Activated T-cell treated with anti-CD3 and anti-CD28 coated beads for 4 hours (primary cell): ENCODE measurements at regions not wholly inside any gene's neighbourhood (a gene's known extent, or its start where the extent isn't known, plus 50 kb on each side); places are given as distances from the start of the nearest gene placed in this dataset.
"Not testable (repeated sequence)": the region's sequence is repeated elsewhere in the genome, so short reads cannot be mapped to it uniquely, and the experiment has no call there.

Experiments used
- DNase-seq: peaks from one replicate; pipeline ENCODE4 v3.0.0-alpha.2; 2020

DNA sequence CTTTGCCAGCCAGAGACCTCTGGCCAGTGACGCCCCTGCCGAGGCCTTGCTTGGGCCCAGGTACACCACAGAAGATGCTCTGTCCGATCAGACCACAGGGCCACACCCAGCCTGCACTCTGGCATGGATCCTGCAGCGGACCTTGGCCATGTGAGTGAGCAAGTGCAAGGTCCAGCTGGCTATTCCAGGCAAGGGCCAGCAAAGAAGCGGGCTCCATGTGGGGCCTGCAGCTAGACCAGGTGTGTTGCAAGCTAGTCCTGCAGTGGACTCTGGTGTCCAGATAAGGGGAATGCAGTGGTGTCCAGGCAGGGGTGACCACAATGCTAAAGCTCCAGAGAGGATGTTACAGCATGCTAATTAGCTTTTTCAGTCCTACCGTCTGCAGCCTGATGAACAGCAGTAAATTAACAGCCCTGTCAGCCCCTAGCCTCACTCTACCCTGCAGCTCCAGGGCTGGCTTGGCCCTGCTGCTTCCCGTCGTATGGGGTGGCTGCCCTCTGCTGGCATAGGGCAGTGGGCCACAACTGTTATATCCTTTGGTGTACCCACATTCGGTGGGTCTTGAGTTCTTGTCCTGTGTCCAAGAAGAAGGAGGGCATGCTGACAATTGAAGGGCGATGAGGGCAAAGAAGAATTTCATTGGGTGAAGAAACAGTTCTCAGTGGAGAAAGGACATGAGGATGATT, 284.5 kb upstream of the POU5F2 start:
- DNase-seq = no peak

DNA sequence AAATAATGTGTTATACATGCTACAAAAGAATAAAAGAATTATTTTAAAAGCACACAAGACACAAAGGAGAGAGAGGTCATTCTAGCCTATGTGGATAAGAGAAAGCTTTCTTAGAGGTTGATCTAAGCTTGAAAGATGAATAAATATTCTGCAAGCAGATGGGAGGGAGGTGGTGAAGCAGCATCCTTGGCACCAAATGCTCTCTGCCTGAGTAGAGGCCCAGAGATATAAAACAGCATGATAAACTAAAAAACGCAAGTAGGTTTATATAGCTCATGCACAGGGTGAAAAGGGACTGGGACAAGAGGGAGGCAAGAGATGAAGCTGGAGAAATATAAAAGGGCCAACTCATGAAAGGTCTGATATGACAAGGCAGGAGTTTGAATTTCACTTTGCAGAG, 283.2 kb upstream of the POU5F2 start:
- DNase-seq = no peak

- no peak for DNase-seq
Measured at GRCh38 chr5:94024101-94024500, 282.7 kb upstream of the POU5F2 start.

- DNase-seq = no peak
Measured at GRCh38 chr5:94021246-94021645, 279.8 kb upstream of the POU5F2 start.

DNA sequence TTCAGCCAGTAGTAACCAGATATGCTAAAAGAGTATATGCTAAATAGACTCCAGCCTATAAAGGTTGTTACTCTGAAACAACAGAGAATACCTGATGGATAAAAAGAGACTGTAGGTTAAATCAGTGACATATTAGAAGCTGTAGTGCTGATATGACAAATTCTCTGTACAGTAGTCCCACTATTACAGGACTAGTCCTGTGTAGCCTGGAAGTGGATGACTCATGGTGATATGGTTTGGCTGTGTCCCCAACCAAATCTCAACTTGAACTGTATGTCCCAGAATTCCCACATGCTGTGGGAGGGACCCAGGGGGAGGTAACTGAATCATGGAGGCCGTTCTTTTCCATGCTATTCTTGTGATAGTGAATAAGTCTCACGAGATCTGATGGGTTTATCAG, 276.2 kb upstream of the POU5F2 start:
- DNase-seq = no peak

GRCh38 chr5:94010814-94011213, 269.4 kb upstream of the POU5F2 start:
- DNase-seq = no peak

GRCh38 chr5:94009161-94009560, 267.8 kb upstream of the POU5F2 start:
- DNase-seq = no peak

DNA sequence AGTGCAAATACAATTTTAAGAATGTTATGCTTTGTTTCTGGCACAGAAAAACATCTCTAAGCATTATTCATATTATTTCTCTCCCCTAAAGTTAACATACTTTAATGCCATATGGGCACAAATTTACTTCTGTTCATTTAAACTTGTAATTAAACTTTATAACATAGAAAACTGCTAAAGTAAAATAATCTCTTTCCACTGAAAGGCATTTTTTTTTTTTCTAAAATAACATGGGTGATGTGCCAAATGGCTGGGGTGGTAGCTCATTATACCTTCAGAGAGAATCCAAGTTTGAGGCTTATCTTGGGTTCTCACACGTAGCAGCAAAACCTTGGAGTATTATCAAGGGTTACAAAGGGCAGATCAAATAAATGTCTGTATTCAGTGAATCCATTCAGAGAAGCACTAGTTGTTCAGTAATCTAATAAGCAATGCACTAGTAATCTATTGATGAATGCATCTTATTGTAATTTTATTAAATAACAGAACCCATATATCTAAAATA, 257.6 kb upstream of the POU5F2 start:
- no peak for DNase-seq

DNA sequence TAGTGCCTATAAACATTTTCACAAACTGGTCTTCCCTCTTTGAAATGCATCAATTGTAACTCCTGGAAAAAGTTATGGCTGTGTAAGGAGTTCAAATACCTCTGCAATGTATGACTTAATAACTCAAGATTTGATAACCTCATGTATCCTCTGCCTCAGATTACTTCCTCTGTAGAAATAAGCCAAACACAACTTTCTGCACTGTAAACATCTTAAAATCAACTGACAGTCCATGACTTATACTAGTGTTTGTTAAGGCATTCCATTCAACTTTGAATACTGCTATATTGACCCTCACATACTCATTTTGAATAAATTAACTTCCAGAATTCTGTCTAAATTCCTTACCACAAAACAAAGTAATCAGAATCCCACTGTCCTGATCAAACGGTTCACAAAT, 256.2 kb upstream of the POU5F2 start:
- DNase-seq = no peak

DNA sequence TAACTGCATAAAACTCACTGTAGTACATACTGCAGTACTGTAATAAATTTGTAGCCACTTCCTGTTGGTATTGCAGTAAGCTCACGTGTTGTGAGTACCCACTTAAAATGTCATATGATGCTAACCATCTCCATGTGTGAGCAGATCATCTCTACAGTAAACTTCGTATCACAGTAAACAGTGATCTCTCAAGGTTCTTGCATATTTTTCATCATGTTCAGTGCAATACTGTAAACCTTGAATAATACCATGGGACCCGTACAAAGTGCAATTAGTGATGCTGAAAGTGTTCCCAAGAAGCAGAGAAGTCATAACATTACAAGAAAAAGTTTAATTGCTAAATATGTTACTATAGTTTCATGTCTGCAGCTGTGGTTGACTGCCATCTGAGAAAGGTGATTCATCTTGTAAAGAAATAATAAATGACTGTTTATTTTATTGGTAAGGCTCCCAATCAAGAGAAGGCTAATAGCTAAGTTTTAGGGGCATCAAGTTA, 253.8 kb upstream of the POU5F2 start:
- no peak for DNase-seq

DNA sequence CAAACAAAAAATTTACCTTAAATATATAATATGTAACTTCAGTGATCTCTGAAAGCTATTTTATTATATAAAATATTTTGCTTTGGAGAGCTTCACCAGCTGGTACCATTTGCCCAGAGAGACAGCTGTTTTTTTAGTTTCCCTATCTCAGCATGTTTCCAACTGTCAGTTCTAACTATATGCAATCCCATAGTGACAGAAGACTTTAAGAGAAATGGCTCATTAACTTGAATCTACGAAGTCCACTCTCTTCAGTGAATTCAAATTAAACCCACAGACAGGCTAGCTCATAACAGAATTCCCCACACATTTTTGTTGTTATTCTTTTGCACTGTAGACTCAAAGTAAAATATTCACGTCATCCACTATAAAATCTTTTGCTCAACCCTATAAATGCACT, 251.8 kb upstream of the POU5F2 start:
- DNase-seq = no peak

DNA sequence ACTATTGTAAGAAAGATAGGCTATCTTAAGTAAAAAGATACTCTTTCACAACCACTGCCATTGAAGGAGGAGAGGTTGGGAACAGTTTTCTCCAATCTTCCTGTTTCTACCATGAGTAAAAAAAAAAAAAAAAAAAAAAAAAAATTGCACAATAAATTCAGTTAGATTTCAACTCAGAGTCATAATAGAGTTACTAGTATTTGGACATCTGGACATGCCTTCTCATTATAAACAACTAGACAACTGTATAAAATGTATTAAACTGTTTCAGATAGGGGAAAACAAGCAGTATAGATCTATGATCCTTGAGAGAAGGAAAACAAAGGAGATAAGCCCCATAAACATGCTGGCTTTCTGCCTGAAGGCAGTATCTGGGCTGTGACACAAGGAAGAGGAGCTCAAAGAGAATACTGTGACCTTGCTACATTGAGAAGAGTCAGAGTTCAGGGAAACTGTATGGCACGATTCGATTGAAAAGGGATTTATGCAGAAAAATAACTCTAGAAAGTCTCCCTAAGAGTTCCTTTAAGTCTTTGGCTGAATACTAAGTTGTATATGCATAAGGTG, 249.2 kb upstream of the POU5F2 start:
- DNase-seq = no peak

GRCh38 chr5:93985940-93986570, 244.7 kb upstream of the POU5F2 start:
- not testable (repeated sequence) for DNase-seq

- no peak for DNase-seq
Measured at GRCh38 chr5:93978222-93978621, 236.8 kb upstream of the POU5F2 start.

DNA sequence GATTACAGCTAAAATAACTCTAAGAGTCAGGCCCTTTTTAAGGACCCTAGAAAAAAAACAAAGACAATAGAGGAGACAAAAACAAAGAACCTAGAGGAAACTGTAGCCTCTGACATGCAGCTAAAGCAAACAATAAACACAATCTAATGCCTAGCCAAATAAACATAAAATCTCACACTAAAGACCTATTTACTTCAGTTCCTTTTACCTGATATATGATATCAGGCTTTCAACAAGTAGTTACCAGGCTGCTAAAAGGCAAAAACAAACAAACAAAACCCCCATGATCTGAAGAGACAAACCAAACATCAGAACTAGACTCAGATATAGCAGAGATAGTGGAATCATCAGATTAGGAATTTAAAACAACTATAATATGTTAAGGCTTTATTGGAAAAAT, 226.5 kb upstream of the POU5F2 start:
- no peak for DNase-seq

DNA sequence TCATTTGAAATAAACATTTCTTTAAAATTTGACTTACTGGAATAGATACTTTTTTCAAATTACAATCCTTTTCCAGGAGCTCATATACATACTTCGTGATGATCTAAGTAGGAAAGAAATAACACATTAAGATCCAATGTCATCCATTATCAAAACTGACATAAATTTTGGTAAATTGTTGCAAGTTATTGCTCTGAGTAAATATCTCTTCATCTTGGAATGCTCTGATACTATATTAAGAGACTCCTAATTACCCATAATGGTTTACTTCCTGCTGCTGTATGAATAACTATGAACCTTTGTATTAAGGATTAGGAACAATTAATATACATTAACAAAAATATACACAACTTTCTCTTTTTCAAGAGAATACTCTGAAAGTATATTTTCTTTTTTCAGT, 223.0 kb upstream of the POU5F2 start:
- DNase-seq = no peak

GRCh38 chr5:93960042-93960441, 218.6 kb upstream of the POU5F2 start:
- DNase-seq = no peak

DNA sequence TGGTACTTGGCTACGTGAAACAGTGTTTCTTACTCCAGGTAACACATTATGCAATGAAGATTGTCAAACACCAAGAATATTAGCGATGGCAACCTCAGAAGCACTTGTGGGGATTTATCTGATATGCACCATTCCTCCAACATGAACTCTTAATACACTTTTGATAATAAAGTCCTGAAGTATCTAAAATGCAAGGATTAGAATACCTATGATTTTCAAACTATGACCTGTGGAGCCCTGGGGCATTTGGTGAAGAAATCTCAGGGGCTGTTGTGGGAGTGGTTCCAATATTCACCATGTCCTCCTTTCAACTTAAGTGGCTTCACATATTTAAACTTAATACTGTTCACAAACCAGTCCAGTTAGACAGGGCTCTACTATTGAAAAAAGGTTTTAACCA, 214.6 kb upstream of the POU5F2 start:
- DNase-seq = no peak

DNA sequence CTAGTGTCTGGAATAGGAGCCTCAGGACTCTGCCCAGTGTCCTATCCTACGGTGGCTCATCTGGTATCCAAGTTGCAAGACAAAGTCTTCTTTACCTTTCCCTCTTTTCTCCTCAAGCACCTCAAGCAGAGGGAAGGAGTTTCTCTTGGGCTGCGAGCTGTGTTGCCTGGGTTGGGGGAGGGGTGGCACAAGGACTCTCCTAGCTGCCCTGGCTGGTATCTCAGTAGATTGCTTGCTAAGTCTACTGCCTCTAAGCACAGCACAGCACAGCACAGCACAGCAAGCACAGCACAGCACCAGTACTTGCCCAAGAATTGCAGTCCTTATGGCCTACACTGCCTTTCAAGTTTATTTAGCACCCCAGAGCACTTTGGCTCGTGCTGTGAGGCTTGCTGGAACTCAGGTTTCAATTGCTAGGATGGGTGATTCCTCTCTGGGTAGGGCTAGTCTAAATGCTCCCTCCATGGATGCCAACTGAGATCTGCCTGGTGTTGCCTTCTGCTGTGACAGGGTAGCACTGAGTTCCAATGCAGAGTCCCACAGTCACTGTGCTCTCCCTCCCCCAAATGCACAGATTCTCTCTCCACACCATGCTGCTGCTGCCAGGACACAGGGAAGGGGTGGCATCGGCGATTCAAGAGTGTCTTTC, 213.1 kb upstream of the POU5F2 start:
- no peak for DNase-seq

GRCh38 chr5:93953442-93953841, 212.0 kb upstream of the POU5F2 start:
- no peak for DNase-seq

DNA sequence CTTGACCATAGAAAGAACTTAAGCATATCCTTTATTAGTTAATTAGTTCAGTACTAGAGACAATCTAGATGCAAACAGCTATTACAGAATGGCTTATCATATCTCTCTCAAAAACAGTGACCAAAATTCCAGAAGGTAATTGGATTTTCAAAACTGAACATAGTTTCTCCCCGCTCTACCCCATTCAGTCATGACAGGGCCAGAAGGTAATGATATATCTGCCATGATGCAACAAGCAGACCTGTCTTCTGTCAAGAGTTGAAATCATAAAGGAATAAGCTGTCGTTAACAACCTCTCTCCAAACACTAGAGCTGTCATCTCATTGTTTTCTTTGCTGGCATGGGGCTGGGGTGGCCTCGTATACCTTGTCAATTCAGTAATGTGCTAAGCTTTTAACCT, 200.5 kb upstream of the POU5F2 start:
- no peak for DNase-seq

- not testable (repeated sequence) for DNase-seq
Measured at GRCh38 chr5:93933269-93933668, 191.9 kb upstream of the POU5F2 start.

- no peak for DNase-seq
Measured at GRCh38 chr5:93930098-93930497, 188.7 kb upstream of the POU5F2 start.

DNA sequence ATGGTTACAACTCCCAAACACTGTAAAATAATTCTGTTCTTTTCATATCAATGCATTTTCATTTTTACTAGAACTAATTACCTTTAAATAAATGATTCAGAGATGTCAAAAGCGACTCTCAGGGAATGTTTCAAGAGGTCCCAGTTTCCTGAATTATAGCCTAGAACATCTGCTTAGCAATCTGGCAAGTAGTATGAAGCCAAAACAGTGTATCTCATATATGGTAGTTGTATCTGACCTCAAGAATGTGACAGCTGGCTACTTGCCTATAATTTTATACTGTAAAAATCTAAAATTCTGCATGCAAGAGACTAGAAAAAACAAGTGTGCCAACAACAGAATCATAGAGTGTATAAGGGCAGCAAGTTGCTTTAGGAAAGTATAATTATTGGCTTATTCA, 187.7 kb upstream of the POU5F2 start:
- no peak for DNase-seq
